ENCODE measurements at regions not wholly inside any gene's neighbourhood (a gene's known extent, or its start where the extent isn't known, plus 50 kb on each side); places are given as distances from the start of the nearest gene placed in this dataset.
A peak's percentile ranks its signal among the peaks of the same experiment; 100 is the strongest.
"Not testable (repeated sequence)": the region's sequence is repeated elsewhere in the genome, so short reads cannot be mapped to it uniquely, and the experiment has no call there.

DNA sequence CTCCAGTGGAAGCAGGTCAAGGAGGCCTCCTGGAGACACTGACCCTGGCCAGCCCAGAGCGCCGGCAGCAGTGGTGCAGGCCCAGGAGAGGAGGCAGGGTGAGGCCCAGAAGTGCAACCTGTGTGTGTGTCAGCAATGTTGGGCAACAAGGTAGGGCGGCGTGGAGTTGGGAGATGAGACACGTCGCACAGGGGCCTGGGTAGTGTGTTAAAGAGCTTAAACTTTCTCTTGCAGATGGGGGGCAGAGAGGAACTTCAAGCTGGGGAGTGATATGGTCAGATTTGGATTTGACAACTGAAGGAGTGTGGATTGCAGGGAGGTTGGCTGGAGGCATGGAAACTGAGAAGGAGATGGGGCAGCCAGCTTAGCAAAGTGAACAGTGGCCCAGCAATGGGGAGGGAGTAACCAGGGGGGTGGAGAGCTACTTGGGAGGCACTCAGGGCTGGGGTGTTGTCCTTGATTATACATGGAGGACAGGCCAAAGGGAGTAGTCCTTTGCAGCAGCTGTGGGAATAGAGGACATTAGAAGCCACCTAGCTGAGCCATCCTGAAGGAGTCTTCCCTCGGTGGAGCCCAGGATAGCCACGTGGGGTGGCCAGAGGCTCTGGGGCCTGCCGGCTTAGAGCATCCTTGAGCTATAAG lies 278.6 kb upstream of the HS6ST1 start:
- H3K9me3 ChIP-seq (replicated peaks in 1 of 11) = no peaks in the 10 kb centered on the region
- peak overlapping the region in 1 of 10 experiments; percentile 1; a peak in 2 of 20 replicates for H3K4me3 ChIP-seq
- peak overlapping the region; percentile 8 to 84 (median 79); a peak in 20 of 22 replicates for H3K4me2 ChIP-seq
- no peak for TF ChIP-seq Cebpa-rat (IDR thresholded peaks at IDR 0.05)
- no peaks in the 10 kb centered on the region; a peak in 1 of 22 replicates for H3K27me3 ChIP-seq
- no peaks in the 10 kb centered on the region for H4K20me1 ChIP-seq
- peak overlapping the region in 4 of 11 experiments; percentile 0 to 37 (median 21); a peak in 5 of 22 replicates for H3K27ac ChIP-seq
- H3K4me1 ChIP-seq = peaks cover 20 to 98% (median 81%) of the 10 kb centered on the region in 10 experiments
- H3K36me3 ChIP-seq = no peaks in the 10 kb centered on the region
- H3K9ac ChIP-seq = no peak overlapping the region

DNA sequence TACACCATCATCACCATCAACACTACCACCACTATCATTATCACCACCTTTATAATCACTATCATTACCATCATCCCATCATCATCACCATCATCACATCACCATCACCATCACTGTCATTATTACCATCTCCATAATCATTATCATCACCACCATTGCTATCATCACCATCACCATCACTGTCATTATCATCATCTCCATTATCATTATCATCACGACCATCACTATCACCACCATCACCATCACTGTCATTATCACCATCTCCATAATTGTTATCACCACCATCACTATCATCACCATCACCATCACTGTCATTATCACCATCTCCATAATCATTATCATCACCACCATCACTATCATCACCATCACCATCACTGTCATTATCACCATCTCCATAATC lies 279.6 kb upstream of the HS6ST1 start:
- peaks cover 23 to 99% (median 90%) of the 10 kb centered on the region in 10 experiments for H3K4me1 ChIP-seq
- H3K4me3 ChIP-seq; H3K9ac ChIP-seq; H3K9me3 ChIP-seq (replicated peaks in 1 of 11); H4K20me1 ChIP-seq; H3K36me3 ChIP-seq; H3K27me3 ChIP-seq; H3K27ac ChIP-seq: not testable (repeated sequence)
- peak overlapping the region in 10 of 11 experiments; percentile 24 to 84 (median 80); a peak in 18 of 22 replicates for H3K4me2 ChIP-seq

DNA sequence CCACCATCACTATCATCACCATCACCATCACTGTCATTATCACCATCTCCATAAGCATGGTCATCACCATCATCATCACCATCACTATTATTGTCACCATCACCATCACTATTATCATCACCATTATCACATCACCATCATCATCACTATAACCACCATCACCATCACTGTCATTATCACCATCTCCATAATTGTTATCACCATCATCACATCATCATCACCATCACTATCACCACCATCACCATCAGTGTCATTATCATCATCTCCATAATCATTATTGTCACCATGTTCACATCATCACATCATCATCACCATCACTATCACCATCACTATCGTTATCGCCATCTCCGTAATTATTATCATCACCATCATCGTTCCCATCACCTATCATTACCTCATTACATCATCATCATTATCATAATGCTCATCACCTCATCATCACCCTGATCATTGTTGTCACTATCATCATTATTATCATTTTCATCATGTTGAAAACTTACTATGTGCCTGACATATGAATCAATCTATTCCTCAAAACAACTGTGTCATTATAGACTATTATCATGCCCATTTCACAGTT lies 280.3 kb upstream of the HS6ST1 start:
- Histone ChIP-seq H3K27ac (no peak overlapping the region), H3K4me3 (no peak overlapping the region), H3K9me3 (replicated peaks in 1 of 11) (no peaks in the 10 kb centered on the region), H3K36me3 (no peaks in the 10 kb centered on the region), H3K4me2 (peak overlapping the region in 8 of 11 experiments; percentile 10 to 86 (median 74); a peak in 11 of 22 replicates), H3K9ac (no peak overlapping the region), H3K27me3 (no peaks in the 10 kb centered on the region; a peak in 1 of 22 replicates), H4K20me1 (no peaks in the 10 kb centered on the region), H3K4me1 (peaks cover 30 to 100% (median 92%) of the 10 kb centered on the region in 10 experiments)
- TF ChIP-seq Cebpa-rat (IDR thresholded peaks at IDR 0.05) = no peak

DNA sequence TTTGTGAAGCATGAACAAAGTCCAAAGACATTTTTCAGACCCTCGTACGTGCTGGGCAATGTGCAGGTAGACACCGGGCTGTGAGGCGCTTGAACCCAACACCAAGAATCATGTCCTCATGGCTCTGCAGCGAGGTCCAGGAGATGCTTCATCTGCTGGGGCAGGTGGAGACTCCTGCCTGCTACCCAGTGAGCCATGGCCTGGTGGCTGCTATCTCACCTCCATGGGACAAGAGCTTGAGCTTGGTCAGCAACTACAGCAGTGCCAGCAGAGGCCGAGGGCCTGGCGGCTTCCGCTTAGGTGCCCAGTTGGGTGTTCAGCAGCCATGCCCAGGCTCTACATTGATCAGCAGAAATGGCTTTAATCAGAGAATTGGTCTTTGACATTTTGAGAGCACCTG lies 281.0 kb upstream of the HS6ST1 start:
- Histone ChIP-seq H3K9me3 (replicated peaks in 1 of 11) (no peaks in the 10 kb centered on the region), H4K20me1 (no peaks in the 10 kb centered on the region), H3K36me3 (no peaks in the 10 kb centered on the region), H3K4me1 (peaks cover 34 to 99% (median 91%) of the 10 kb centered on the region in 10 experiments), H3K9ac (no peak overlapping the region), H3K4me3 (no peak overlapping the region), H3K27ac (no peak overlapping the region), H3K4me2 (peak overlapping the region in 8 of 11 experiments; percentile 10 to 86 (median 74); a peak in 16 of 22 replicates), H3K27me3 (no peaks in the 10 kb centered on the region)
- TF ChIP-seq Cebpa-rat (IDR thresholded peaks at IDR 0.05) = no peak

DNA sequence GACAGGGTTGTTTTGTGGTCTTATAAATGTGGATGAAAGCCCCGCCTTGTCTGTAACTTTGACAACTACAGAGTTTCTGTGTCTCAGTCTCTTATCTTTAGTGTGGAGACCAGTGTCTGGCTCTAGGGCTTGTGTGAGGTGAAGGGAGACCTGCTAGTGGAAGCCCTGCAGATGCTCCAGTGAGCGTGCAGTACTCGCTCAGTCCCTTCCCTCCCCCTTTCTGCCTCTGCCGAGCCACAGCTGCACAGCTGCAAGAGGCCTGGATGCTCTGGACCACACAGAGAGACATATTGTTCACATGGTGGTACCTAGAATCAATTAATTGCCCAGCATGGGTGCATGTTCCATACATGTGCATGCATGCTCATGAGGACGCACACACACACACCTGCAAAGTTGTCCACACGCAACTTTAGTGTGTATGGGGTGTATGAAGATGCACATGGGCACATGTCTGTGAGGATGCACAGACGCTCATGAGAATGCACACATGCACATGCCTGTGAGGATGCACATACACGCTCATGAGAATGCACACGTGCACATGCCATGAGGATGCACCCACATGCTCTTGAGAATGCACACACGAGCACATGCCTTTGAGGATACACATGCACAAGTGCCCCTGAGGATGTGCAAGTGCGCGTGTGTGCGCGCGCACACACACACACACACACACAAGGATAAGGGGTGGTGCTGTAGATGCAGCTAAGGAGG lies 282.1 kb upstream of the HS6ST1 start:
- H4K20me1 ChIP-seq = no peaks in the 10 kb centered on the region
- H3K4me2 ChIP-seq = peak overlapping the region in 9 of 11 experiments; percentile 20 to 86 (median 75); a peak in 19 of 22 replicates
- no peaks in the 10 kb centered on the region for H3K27me3 ChIP-seq
- H3K9me3 ChIP-seq (replicated peaks in 1 of 11) = no peaks in the 10 kb centered on the region
- no peak overlapping the region for H3K9ac ChIP-seq
- H3K27ac ChIP-seq = no peak overlapping the region
- H3K4me3 ChIP-seq = no peak overlapping the region
- no peaks in the 10 kb centered on the region for H3K36me3 ChIP-seq
- no peak for TF ChIP-seq Cebpa-rat (IDR thresholded peaks at IDR 0.05)
- peaks cover 33 to 89% (median 80%) of the 10 kb centered on the region in 10 experiments for H3K4me1 ChIP-seq

DNA sequence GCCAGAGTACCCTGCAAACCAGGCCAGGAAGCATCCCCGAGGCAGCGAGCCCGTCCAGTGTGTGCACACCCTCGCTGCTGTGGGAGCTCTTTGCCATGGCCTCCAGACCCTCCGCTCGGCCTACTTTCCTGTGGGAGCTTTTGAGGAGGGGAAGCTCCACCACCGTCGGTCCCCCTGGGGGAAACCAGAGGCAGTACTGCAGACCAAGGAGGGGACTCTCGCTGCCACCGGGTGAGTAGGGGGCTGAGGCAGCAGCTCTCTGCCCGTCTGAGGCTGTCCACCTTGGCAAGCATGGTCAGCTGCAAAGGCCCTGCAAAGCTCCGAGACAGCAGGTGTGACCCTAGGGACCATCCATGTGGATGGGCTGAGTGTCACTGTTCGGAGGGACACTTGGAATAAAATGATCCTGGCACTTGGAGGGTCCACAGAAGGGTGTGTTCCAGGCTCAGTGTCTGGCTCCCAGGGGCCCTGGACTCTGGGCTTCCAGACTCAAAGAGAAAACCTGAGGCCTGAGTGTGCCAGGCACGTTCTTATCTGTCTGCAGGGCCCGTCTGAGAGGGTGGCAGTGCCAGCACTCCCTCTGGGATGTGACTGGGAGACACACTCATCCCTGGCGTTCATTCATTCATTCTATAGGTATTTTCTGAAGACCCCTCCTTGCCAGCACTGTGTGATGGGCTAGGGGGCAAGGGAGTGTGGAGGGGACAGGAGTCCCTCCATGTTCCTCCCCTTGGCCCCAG lies 282.8 kb upstream of the HS6ST1 start:
- Histone ChIP-seq H3K4me2 (peak overlapping the region in 9 of 11 experiments; percentile 20 to 86 (median 75); a peak in 19 of 22 replicates), H3K36me3 (no peaks in the 10 kb centered on the region)

DNA sequence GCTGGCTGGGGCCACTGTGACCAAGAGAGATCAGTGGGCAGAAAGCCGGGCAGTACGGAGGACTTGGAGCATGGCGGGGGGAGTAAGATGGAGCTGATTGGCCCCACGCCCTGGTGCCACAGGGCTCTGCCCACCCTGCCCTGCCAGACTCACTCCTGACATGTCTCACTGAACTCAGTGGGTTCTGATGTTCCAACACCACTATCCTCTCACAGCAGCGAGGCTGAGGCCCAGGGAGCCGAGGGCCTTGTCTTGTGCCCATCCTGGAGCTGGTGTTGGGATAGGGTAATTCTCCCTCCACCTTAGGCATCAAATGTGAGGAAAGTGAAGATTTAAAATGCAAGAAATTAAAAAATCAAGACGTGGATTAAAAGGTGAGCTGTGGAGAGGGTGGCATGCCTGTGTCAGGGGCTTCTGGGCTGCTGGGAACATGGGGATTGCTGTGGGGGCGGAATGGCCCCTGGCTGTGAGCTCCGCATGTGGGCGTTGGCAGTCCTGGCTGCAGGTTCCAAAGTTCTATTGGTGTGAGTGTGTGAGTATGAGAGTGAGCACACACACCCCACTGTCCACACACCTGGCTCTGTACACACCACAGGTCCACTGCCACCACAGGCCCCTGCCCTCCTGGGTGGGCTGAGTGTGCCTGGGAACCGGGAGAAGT lies 283.5 kb upstream of the HS6ST1 start:
- H3K4me1 ChIP-seq = peaks cover 21 to 81% (median 71%) of the 10 kb centered on the region in 10 experiments
- no peaks in the 10 kb centered on the region for H4K20me1 ChIP-seq
- 0 out of 22 replicates have a peak overlapping the region, but pooled peaks of 1 of the 11 experiments have one; percentile 7 for H3K27ac ChIP-seq
- no peak overlapping the region for H3K4me3 ChIP-seq
- H3K9ac ChIP-seq = no peak overlapping the region
- no peaks in the 10 kb centered on the region for H3K9me3 ChIP-seq (replicated peaks in 1 of 11)
- no peak for TF ChIP-seq Cebpa-rat (IDR thresholded peaks at IDR 0.05)
- H3K27me3 ChIP-seq = no peaks in the 10 kb centered on the region
- H3K36me3 ChIP-seq = no peaks in the 10 kb centered on the region
- peak overlapping the region in 8 of 11 experiments; percentile 9 to 86 (median 79); a peak in 15 of 22 replicates for H3K4me2 ChIP-seq

More for the DNA sequence above, 282.8 kb upstream of the HS6ST1 start:
- Histone ChIP-seq H3K4me1 (peaks cover 26 to 82% (median 73%) of the 10 kb centered on the region in 10 experiments), H3K9ac (no peak overlapping the region), H3K27ac (0 out of 22 replicates have a peak overlapping the region, but pooled peaks of 1 of the 11 experiments have one; percentile 7), H3K9me3 (replicated peaks in 1 of 11) (no peaks in the 10 kb centered on the region), H3K27me3 (no peaks in the 10 kb centered on the region), H3K4me3 (no peak overlapping the region), H4K20me1 (no peaks in the 10 kb centered on the region)
- TF ChIP-seq Cebpa-rat (IDR thresholded peaks at IDR 0.05) = no peak

DNA sequence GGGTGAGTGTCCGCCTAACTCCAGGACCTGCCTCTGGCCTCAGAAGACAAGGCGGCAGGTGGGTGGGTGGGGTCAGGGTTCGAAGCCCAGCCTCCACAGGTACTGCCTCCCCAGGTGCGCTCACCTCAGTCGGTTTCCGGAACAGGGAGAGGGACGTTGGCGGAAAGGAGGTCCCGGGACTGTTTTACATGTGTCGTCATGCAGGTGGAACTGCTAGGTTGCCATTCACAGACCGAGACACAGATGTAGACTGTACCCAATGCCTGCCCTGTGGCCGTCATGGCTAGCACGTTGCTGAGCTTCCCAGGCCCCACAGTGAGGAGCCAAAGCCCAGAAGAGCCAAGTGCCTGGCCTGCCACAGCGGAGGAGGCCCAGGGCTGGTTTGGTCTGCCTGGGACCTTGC lies 284.0 kb upstream of the HS6ST1 start:
- H4K20me1 ChIP-seq = no peaks in the 10 kb centered on the region
- H3K27me3 ChIP-seq = no peaks in the 10 kb centered on the region
- no peak for TF ChIP-seq Cebpa-rat (IDR thresholded peaks at IDR 0.05)
- no peak overlapping the region for H3K4me3 ChIP-seq
- peak overlapping the region; percentile 45 to 86 (median 76); a peak in 19 of 22 replicates for H3K4me2 ChIP-seq
- H3K9me3 ChIP-seq (replicated peaks in 1 of 11) = no peaks in the 10 kb centered on the region
- no peaks in the 10 kb centered on the region for H3K36me3 ChIP-seq
- H3K27ac ChIP-seq = peak overlapping the region in 6 of 11 experiments; percentile 31 to 62 (median 56); a peak in 10 of 22 replicates
- peaks cover 16 to 81% (median 71%) of the 10 kb centered on the region in 10 experiments for H3K4me1 ChIP-seq
- H3K9ac ChIP-seq = no peak overlapping the region; a peak in 1 of 22 replicates

All from BLaER1 treated with 17β-estradiol and CSF1 and Interleukin-3, amounts not matched to agents 10 nM and 100 nM (cell line).